ENCODE measurements at regions not wholly inside any gene's neighbourhood (a gene's known extent, or its start where the extent isn't known, plus 50 kb on each side); places are given as distances from the start of the nearest gene placed in this dataset.

DNA sequence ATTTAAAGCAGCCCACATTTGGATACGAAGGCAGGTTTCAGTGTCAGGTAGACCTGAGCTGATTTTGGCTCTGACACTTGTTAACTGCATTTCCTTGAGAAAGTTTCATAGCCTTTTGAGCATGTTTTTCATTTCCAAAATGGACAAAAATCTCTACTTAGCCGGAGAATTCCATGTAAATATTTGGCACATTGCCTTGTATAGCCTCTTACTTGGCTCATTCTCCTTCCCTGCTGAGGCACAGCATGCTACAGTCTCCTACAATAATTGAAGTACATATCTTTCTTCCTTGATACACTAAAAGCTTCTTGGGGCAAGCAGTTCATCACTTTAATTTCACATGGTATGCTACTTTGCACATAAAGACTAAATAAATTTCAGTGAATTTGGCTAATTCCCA, 772.2 kb upstream of the CHAC2 start:
- TF ChIP-seq CTCF (IDR thresholded peaks at IDR 0.05) (no peak), POLR2A (IDR thresholded peaks at IDR 0.05) (no peak)

All from lower leg skin (tissue), 3 donors.